ENCODE measurements at regions not wholly inside any gene's neighbourhood (a gene's known extent, or its start where the extent isn't known, plus 50 kb on each side); places are given as distances from the start of the nearest gene placed in this dataset.
"Not testable (repeated sequence)": the region's sequence is repeated elsewhere in the genome, so short reads cannot be mapped to it uniquely, and the experiment has no call there.

DNA sequence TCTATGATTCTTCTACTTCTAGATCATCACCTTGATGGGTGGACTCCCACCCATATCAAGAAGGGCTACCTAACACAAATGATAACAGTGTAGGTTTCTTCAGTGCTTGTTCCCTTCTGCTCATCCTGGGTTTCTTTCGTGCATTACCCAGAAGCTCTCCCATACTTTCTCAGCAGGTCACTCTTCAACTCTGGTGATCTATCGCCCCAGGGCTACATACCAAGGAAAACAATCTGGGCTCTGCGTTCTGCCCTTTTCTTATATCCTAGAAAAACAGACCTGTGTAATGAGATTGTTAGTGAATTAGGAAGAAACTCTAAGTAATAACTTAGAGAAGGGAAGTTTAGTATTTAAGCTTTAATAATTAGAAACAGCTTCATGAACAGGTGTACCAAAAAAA, 370.6 kb upstream of the SPAG17 start:
- Histone ChIP-seq H3K27me3 (replicated peaks; ENCODE audit: control insufficient read depth, insufficient read depth, low read length) (no peaks in the 10 kb centered on the region), H3K4me1 (no peaks in the 10 kb centered on the region), H3K36me3 (ENCODE audit: control insufficient read depth, insufficient read depth, low read length) (no peaks in the 10 kb centered on the region), H3K9me3 (no peaks in the 10 kb centered on the region), H3K4me3 (ENCODE audit: low read depth, low read length) (no peak overlapping the region)
- no peak for DNase-seq
- ChIA-PET CTCF (no interaction called here), POLR2A (no interaction called here)
- Mint-ChIP-seq H3K9me3 (ENCODE audit: unreplicated experiment) (peaks cover 8% of the 10 kb centered on the region), H3K4me1 (ENCODE audit: low read depth, unreplicated experiment) (peaks cover 5% of the 10 kb centered on the region), H3K27me3 (ENCODE audit: insufficient read depth, unreplicated experiment) (no peaks in the 10 kb centered on the region), H3K36me3 (ENCODE audit: insufficient read depth, unreplicated experiment) (no peaks in the 10 kb centered on the region), H3K27ac (ENCODE audit: unreplicated experiment) (no peak overlapping the region), H3K4me3 (ENCODE audit: unreplicated experiment) (no peak overlapping the region)
- BruUV-seq (replicated peaks): no TSS peak
- TF ChIP-seq, protein P1, sequence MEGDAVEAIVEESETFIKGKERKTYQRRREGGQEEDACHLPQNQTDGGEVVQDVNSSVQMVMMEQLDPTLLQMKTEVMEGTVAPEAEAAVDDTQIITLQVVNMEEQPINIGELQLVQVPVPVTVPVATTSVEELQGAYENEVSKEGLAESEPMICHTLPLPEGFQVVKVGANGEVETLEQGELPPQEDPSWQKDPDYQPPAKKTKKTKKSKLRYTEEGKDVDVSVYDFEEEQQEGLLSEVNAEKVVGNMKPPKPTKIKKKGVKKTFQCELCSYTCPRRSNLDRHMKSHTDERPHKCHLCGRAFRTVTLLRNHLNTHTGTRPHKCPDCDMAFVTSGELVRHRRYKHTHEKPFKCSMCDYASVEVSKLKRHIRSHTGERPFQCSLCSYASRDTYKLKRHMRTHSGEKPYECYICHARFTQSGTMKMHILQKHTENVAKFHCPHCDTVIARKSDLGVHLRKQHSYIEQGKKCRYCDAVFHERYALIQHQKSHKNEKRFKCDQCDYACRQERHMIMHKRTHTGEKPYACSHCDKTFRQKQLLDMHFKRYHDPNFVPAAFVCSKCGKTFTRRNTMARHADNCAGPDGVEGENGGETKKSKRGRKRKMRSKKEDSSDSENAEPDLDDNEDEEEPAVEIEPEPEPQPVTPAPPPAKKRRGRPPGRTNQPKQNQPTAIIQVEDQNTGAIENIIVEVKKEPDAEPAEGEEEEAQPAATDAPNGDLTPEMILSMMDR (IDR thresholded peaks at IDR 0.05; ENCODE audit: insufficient read depth in 1 of 2, low read depth in 1 of 2, low read length in 1 of 2, severe bottlenecking in 1 of 2, unreplicated experiment in 1 of 2): no peak
- intact Hi-C loops (cut with micrococcal nuclease; ENCODE audit: unreplicated experiment): no loop called here

DNA sequence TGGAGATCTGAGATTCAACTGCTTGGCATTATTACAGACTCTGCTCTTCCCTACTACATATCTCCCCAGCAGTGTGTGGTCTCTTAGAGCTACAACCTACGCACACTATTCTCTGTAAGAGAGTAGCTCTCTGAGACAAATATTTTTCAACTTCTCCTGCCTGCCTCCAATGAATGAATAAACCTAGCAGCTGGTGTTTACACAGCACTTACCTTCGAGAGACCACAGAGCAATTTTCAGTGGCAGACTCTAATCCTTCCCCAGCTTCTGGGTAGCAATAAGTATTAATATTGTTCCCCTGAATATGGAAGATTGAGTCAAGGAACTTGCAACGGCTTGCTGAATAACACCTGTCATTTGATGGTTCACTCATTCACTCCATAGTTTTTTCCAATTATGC, 350.9 kb upstream of the SPAG17 start:
- DNase-seq: no peak
- H3K4me1 Mint-ChIP-seq (ENCODE audit: low read depth, unreplicated experiment): no peaks in the 10 kb centered on the region
- H3K9me3 Mint-ChIP-seq (ENCODE audit: unreplicated experiment): no peaks in the 10 kb centered on the region
- Histone ChIP-seq H3K9me3 (no peaks in the 10 kb centered on the region), H3K36me3 (ENCODE audit: control insufficient read depth, insufficient read depth, low read length) (no peaks in the 10 kb centered on the region), H3K4me3 (ENCODE audit: low read depth, low read length) (no peak overlapping the region), H3K27me3 (replicated peaks; ENCODE audit: control insufficient read depth, insufficient read depth, low read length) (no peaks in the 10 kb centered on the region), H3K4me1 (no peaks in the 10 kb centered on the region)
- ChIA-PET POLR2A (no interaction called here), CTCF (no interaction called here)
- BruUV-seq (replicated peaks): no TSS peak
- intact Hi-C loops (cut with micrococcal nuclease; ENCODE audit: unreplicated experiment): no loop called here
- H3K36me3 Mint-ChIP-seq (ENCODE audit: insufficient read depth, unreplicated experiment): no peaks in the 10 kb centered on the region
- H3K27me3 Mint-ChIP-seq (ENCODE audit: insufficient read depth, unreplicated experiment): peaks cover 4% of the 10 kb centered on the region
- TF ChIP-seq, protein P1 (IDR thresholded peaks at IDR 0.05; ENCODE audit: insufficient read depth in 1 of 2, low read depth in 1 of 2, low read length in 1 of 2, severe bottlenecking in 1 of 2, unreplicated experiment in 1 of 2): no peak
- no peak overlapping the region for H3K27ac Mint-ChIP-seq (ENCODE audit: unreplicated experiment)
- no peak overlapping the region for H3K4me3 Mint-ChIP-seq (ENCODE audit: unreplicated experiment)

DNA sequence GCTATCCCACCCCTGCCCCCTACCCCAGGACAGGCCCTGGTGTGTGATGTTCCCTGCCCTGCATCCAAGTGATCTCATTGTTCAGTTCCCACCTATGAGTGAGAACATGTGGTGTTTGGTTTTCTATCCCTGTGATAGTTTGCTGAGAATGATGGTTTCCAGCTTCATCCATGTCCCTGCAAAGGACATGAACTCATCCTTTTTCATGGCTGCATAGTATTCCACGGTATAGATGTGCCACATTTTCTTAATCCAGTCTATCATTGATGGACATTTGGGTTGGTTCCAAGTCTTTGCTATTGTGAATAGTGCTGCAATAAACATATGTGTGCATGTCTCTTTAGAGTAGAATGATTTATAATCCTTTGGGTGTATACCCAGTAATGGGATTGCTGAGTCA, 326.9 kb upstream of the SPAG17 start:
- H3K27me3 ChIP-seq (replicated peaks; ENCODE audit: control insufficient read depth, insufficient read depth, low read length); POLR2A ChIA-PET; H3K4me1 ChIP-seq; H3K9me3 ChIP-seq; H3K4me1 Mint-ChIP-seq (ENCODE audit: low read depth, unreplicated experiment); intact Hi-C loops (cut with micrococcal nuclease; ENCODE audit: unreplicated experiment); H3K4me3 ChIP-seq (ENCODE audit: low read depth, low read length); DNase-seq; H3K4me3 Mint-ChIP-seq (ENCODE audit: unreplicated experiment); H3K27ac Mint-ChIP-seq (ENCODE audit: unreplicated experiment); BruUV-seq (replicated peaks); H3K36me3 Mint-ChIP-seq (ENCODE audit: insufficient read depth, unreplicated experiment); H3K27me3 Mint-ChIP-seq (ENCODE audit: insufficient read depth, unreplicated experiment); H3K9me3 Mint-ChIP-seq (ENCODE audit: unreplicated experiment); CTCF ChIA-PET; H3K36me3 ChIP-seq (ENCODE audit: control insufficient read depth, insufficient read depth, low read length): not testable (repeated sequence)

DNA sequence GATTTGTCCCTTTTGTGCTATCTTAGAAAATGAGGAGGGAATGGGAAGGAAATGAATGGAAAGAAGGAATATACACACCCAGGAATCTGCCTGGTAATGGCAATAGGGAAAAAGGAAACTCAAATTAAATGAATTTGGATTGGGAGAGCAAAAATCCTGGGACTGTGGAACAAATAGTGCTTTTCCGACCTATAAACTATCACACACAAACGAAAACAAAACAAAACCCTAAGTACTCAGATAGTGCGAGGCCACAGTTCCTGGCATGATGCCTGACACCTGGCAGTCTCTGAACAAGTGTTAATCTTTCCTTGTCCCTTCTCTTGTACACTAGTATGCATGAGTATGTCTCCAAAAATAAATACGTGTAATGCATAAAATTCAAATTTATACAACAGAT, 319.8 kb upstream of the SPAG17 start:
- CTCF ChIA-PET: interaction anchor here (0.6 kb wide), 1 partner anchor 1054 kb away, joined by 3 read pairs; no protein-coding TSS in a partner anchor
- no peaks in the 10 kb centered on the region for H3K9me3 ChIP-seq
- Mint-ChIP-seq H3K36me3 (ENCODE audit: insufficient read depth, unreplicated experiment) (no peaks in the 10 kb centered on the region), H3K27me3 (ENCODE audit: insufficient read depth, unreplicated experiment) (no peaks in the 10 kb centered on the region), H3K4me1 (ENCODE audit: low read depth, unreplicated experiment) (no peaks in the 10 kb centered on the region), H3K4me3 (ENCODE audit: unreplicated experiment) (no peak overlapping the region), H3K27ac (ENCODE audit: unreplicated experiment) (no peak overlapping the region), H3K9me3 (ENCODE audit: unreplicated experiment) (no peaks in the 10 kb centered on the region)
- no TSS peak for BruUV-seq (replicated peaks)
- POLR2A ChIA-PET: no interaction called here
- DNase-seq: no peak
- H3K4me3 ChIP-seq (ENCODE audit: low read depth, low read length): no peak overlapping the region
- no peaks in the 10 kb centered on the region for H3K36me3 ChIP-seq (ENCODE audit: control insufficient read depth, insufficient read depth, low read length)
- intact Hi-C loops (cut with micrococcal nuclease; ENCODE audit: unreplicated experiment): no loop called here
- H3K27me3 ChIP-seq (replicated peaks; ENCODE audit: control insufficient read depth, insufficient read depth, low read length): no peaks in the 10 kb centered on the region
- TF ChIP-seq, protein P1 (IDR thresholded peaks at IDR 0.05; ENCODE audit: insufficient read depth in 1 of 2, low read depth in 1 of 2, low read length in 1 of 2, severe bottlenecking in 1 of 2, unreplicated experiment in 1 of 2): no peak
- H3K4me1 ChIP-seq: no peaks in the 10 kb centered on the region
